Muscle layer of duodenum (tissue), 2 donors: ENCODE measurements at regions not wholly inside any gene's neighbourhood (a gene's known extent, or its start where the extent isn't known, plus 50 kb on each side); places are given as distances from the start of the nearest gene placed in this dataset.

Source experiments
- H3K27ac ChIP-seq: one replicate; pipeline ENCODE4 v1.7.0; 2013; ENCODE audit warnings: mild to moderate bottlenecking, low read length
- H3K27me3 ChIP-seq: one replicate; pipeline ENCODE4 v1.7.0; 2013; ENCODE audit warnings: low read depth, mild to moderate bottlenecking, control low read depth, low read length
- H3K36me3 ChIP-seq, 2 donors: one replicate each; pipeline ENCODE4 v1.7.0; 2013; ENCODE audit warnings: low read length in 2 of 2, control low read depth in 1 of 2, mild to moderate bottlenecking in 1 of 2; ENCODE audit not compliant: insufficient read depth in 2 of 2, control insufficient read depth in 1 of 2
- H3K4me1 ChIP-seq, 2 donors: one replicate each; pipeline ENCODE4 v1.7.0; 2013; ENCODE audit warnings: low read length in 2 of 2, mild to moderate bottlenecking in 2 of 2, control low read depth in 1 of 2, moderate library complexity in 1 of 2; ENCODE audit not compliant: insufficient read depth in 2 of 2, control insufficient read depth in 1 of 2
- H3K4me3 ChIP-seq, 2 donors: one replicate each; pipeline ENCODE4 v1.7.0; 2013; ENCODE audit warnings: low read length in 2 of 2, low read depth in 1 of 2, mild to moderate bottlenecking in 1 of 2
- H3K9me3 ChIP-seq, 2 donors: one replicate each; pipeline ENCODE4 v1.7.0; 2013; ENCODE audit warnings: low read length in 2 of 2, control low read depth in 1 of 2, mild to moderate bottlenecking in 1 of 2; ENCODE audit not compliant: control insufficient read depth in 1 of 2
- donor health status: healthy.

DNA sequence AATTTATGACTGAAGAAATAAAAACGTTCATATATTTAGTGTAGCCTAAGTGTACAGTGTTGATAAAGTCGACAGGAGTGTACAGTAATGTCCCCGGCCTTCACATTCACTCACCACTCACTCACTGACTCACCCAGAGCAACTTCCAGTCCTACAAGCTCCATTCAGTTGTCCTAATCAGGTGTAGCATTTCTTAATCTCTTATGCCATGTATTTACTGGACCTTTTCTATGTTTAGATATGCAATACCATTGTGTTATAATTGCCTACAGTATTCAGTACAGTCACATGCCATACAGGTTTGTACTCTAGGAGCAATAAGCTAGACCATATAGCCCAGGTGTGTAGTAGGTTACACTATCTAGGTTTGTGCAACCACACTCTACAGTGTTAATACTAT lies 610.2 kb upstream of the NOX3 start:
- Histone ChIP-seq H3K36me3 (no peaks in the 10 kb centered on the region), H3K9me3 (no peaks in the 10 kb centered on the region), H3K27ac (no peak overlapping the region), H3K4me1 (no peaks in the 10 kb centered on the region), H3K4me3 (no peak overlapping the region), H3K27me3 (no peaks in the 10 kb centered on the region)

DNA sequence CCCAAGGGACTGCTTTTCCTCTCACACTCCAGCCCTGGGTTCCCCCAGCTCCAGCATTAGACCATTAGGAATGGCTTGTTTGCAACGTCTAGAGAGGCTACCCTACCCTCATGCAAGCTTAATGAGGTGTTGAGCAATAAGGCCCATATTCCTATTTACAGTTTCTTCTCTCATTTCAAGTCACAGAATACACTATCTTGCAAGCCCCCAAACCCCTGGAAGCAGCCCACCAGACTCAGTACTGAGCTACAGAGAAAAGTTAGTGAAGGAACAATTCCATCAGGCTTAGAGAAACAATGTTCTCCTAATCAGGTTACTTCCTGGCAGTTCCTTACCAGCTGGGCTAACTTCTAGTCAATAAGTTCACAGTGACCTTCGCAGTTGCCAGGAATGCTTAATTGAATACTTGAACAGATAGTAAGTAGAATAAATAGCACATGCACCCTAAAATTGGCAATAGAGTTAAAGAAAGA lies 606.5 kb upstream of the NOX3 start:
- Histone ChIP-seq H3K36me3 (no peaks in the 10 kb centered on the region), H3K4me3 (no peak overlapping the region), H3K4me1 (no peaks in the 10 kb centered on the region), H3K9me3 (no peaks in the 10 kb centered on the region), H3K27me3 (no peaks in the 10 kb centered on the region), H3K27ac (no peak overlapping the region)

DNA sequence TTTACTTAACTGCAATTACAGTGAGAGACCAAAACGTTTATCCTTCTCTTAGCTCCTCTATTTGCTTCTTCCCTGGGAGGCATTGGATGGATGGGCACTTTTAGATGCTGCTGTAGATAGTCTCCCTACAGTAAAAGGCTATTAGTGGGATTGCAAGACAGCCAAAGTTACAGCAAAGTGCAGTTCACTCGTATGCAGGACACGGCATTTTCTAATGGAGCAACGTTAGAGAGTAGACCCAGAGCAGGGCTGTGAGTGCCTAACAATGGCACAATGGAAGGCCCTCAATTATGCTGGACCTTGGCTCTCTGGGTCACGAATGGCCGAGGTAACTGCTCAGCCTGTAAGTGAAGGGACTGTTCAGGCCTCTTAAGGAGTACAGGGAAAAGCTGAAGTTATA lies 605.8 kb upstream of the NOX3 start:
- Histone ChIP-seq H3K9me3 (peaks cover 0 to under 1% of the 10 kb centered on the region in 2 donors), H3K36me3 (no peaks in the 10 kb centered on the region), H3K4me3 (no peak overlapping the region), H3K27ac (no peak overlapping the region), H3K27me3 (no peaks in the 10 kb centered on the region), H3K4me1 (no peaks in the 10 kb centered on the region)

DNA sequence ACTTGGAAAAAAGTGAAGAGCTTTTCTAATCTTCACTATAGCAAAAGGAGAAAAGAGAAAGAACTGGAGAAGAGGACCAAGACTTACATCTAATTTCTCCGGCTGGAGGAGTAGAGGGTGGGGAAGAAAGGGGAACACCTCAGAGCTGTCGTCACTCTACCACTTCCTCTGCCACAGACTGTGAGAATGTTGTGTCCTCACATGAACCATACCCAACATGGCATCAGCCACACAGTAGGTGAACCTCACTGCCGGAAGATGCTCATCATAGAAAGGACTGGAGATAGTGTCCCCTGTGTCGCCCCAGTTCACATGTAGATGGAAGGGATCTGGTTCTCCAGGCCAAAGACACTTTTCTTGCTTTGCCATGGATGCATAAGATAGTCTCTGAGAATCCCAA lies 604.4 kb upstream of the NOX3 start:
- Histone ChIP-seq H3K27ac (no peak overlapping the region), H3K9me3 (peaks cover 0 to 6% of the 10 kb centered on the region in 2 donors), H3K36me3 (no peaks in the 10 kb centered on the region), H3K27me3 (no peaks in the 10 kb centered on the region), H3K4me1 (no peaks in the 10 kb centered on the region), H3K4me3 (no peak overlapping the region)

DNA sequence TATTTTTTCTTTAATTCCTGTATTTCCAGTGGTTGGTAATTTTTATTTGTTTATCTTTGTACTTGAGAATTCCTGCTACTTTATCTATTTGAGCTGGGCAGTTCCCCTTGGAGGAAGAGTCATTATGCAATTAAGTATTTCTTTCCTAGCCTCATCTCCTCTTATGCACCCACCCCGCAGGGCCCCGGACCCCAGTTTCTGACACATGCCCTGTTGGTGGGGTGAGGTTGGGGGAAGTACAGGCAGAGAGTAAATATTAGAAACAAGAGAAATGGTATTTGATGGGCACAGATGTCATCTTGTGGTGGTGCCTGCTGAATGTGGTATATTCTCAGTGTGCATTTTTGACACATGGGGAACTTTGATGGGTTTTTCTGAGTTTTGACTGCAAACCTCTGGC lies 602.7 kb upstream of the NOX3 start:
- Histone ChIP-seq H3K9me3 (peaks cover 0 to 6% of the 10 kb centered on the region in 2 donors), H3K4me1 (no peaks in the 10 kb centered on the region), H3K27me3 (no peaks in the 10 kb centered on the region), H3K36me3 (no peaks in the 10 kb centered on the region), H3K27ac (no peak overlapping the region), H3K4me3 (no peak overlapping the region)

DNA sequence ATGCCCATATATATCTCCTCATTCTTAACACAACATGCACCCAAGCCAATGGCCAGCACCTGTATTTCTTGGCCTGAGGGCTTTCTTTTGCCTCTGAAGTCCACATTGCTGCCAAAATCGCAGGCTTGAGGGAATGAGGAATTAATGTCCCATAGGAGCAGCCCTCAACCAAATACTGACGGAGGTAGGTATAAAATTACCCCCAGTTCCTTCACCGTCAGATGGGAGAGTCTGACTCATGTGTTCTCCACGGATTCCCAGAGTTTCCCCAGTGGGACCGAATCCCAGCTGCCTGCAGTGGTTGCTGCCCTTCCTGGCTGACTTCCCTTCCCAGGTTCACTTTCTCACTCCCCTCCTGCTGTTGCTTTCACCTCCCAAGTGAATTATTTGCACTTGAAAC lies 602.2 kb upstream of the NOX3 start:
- Histone ChIP-seq H3K4me3 (no peak overlapping the region), H3K27ac (no peak overlapping the region)

DNA sequence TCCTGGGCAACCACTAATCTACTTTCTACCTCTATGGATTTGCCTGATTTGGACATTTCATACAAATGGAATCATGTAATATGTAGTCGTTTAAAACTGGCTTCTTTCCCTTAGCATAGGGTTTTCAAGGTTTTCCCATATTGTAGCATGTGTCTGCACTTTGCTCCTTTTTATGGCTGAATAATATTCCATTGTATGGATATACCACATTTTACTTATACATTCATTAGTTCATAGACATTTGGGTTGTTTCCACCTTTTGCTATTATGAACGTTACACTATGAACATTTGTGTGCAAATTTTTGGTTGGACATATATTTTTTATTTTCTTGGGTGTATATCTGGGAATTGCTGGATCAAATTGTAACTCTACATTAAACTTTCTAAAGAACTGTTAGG lies 600.4 kb upstream of the NOX3 start:
- H3K9me3 ChIP-seq: peaks cover 0 to 6% of the 10 kb centered on the region in 2 donors
- H3K27ac ChIP-seq: no peak overlapping the region
- H3K27me3 ChIP-seq: no peaks in the 10 kb centered on the region
- H3K4me1 ChIP-seq: no peaks in the 10 kb centered on the region
- H3K36me3 ChIP-seq: no peaks in the 10 kb centered on the region
- no peak overlapping the region for H3K4me3 ChIP-seq

More for the DNA sequence above, 602.2 kb upstream of the NOX3 start:
- Histone ChIP-seq H3K9me3 (peaks cover 0 to 6% of the 10 kb centered on the region in 2 donors), H3K36me3 (no peaks in the 10 kb centered on the region), H3K27me3 (no peaks in the 10 kb centered on the region), H3K4me1 (no peaks in the 10 kb centered on the region)

DNA sequence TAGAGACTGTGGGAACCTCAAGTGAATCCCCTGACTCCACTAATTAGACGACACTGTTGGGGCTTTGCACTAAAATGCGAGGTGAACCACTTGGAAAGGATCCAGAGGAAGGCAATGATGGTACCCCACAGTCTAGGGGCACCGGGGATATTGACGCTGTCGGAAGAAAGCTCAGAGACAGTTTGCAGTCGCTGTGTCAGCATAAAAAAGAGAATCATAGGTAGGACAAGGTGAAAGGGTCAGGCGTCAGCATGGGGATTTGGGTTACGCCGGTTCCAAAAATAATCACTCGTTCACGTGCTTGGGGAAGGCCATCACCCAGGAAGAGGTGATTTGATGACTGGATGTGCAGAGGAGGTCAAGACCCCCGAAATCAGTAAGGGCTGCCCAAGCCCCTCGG lies 598.0 kb upstream of the NOX3 start:
- H3K4me3 ChIP-seq: no peak overlapping the region

DNA sequence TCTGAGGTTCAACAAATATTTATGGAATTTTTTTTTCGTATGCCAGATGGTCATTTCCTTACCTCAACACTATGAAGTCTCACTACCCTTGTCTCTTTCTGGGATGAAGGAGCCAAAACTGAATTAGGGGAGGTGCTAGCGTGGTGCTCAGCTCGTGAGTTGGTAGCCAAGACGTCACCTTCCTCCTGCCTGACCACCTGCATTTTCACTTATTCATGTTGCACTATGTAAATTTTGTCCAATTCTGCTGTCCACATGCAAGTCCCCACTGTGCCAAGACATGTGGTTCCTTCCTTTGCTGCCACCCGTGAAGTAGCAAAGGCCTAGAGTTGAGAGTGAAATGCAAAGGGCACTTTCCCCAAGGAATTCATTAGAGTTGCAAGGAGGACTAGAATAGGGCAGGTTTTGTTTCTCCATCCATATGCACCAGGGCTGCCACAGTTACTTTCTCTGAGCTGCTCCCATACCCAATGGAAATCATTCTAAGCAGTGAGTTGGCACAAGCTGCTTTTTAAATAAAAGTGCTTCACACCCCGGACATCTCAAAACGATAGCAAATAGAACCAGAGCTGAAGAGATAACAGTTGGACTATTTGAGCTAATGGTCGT lies 591.3 kb upstream of the NOX3 start:
- Histone ChIP-seq H3K27ac (no peak overlapping the region), H3K4me1 (peaks cover 0 to 3% of the 10 kb centered on the region in 2 donors), H3K36me3 (no peaks in the 10 kb centered on the region), H3K9me3 (no peaks in the 10 kb centered on the region), H3K27me3 (no peaks in the 10 kb centered on the region), H3K4me3 (no peak overlapping the region)

More for the DNA sequence above, 598.0 kb upstream of the NOX3 start:
- no peaks in the 10 kb centered on the region for H3K36me3 ChIP-seq
- H3K9me3 ChIP-seq: peaks cover 0 to 6% of the 10 kb centered on the region in 2 donors
- no peaks in the 10 kb centered on the region for H3K27me3 ChIP-seq
- H3K27ac ChIP-seq: no peak overlapping the region
- no peaks in the 10 kb centered on the region for H3K4me1 ChIP-seq

DNA sequence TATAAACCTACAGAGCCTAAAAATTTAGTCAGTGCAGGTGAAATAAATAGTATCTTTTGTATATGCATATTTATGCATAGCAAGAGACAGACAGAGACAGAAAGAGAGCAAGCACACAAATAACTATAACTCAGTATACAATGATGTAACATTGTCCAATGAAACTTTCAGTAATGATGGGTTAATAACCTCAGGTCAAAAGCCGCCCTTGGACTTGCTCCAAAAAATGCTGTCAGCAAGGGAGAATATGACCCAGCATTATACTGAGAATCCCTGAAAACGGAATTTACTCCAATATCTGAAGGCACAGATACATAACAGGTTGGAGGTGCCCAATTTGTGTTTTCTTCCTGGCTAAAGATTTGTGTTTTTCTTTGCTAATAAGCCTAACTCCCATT lies 590.6 kb upstream of the NOX3 start:
- Histone ChIP-seq H3K27ac (no peak overlapping the region), H3K4me3 (no peak overlapping the region), H3K36me3 (no peaks in the 10 kb centered on the region), H3K9me3 (no peaks in the 10 kb centered on the region), H3K4me1 (peaks cover 0 to 3% of the 10 kb centered on the region in 2 donors), H3K27me3 (no peaks in the 10 kb centered on the region)

DNA sequence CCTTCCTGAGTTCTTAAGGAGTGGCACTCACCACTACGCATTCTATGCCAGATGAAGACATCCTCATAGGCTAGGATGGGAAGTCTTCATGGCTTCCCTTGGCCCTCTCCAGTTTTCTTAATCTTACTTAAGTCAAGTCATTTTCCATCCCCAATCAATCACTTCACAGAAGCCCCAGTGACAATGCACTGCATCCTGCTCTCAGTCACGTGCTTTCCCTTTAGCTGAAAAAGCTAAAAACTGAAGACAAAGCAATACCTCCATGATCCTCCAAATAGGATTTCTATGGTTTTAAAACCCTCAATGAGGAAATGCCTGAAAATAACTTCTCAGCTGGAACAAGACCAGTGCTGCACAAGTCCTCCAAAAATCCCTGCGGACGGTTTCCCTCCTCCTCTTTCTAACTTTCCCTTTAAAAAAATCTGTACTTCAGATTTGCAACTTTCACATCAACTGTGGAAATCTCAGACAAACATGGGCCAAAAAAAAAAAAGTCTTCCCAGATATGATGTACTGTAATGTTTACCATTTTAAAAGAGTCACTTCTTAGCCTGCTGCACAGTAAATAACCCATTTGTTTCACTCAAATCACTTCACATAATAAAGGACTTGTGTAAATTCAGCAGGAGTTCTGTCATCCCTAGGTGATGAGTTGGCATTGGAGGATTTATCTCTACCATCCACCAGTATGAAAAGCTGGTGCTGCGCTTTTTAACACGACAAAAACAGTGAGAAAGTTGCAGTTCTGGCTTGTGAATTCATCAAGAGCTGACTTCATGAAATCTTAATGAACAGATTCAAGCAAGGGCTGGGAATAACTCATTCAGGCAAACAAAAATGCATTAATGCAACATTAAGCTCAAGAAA lies 590.0 kb upstream of the NOX3 start:
- Histone ChIP-seq H3K27me3 (no peaks in the 10 kb centered on the region), H3K4me1 (peaks cover 0 to 3% of the 10 kb centered on the region in 2 donors), H3K9me3 (no peaks in the 10 kb centered on the region), H3K36me3 (no peaks in the 10 kb centered on the region), H3K4me3 (no peak overlapping the region), H3K27ac (no peak overlapping the region)
